Activated T-cell treated with anti-CD3 and anti-CD28 coated beads for 1 hour (primary cell): ENCODE measurements at regions not wholly inside any gene's neighbourhood (a gene's known extent, or its start where the extent isn't known, plus 50 kb on each side); places are given as distances from the start of the nearest gene placed in this dataset.
A peak's percentile ranks its signal among the peaks of the same experiment; 100 is the strongest.
"Not testable (repeated sequence)": the region's sequence is repeated elsewhere in the genome, so short reads cannot be mapped to it uniquely, and the experiment has no call there.

Source experiments
- DNase-seq: peaks from one replicate; pipeline ENCODE4 v3.0.0-alpha.2; 2020; ENCODE audit warnings: low read depth

GRCh38 chr10:128178302-128178958, 52.2 kb upstream of the MKI67 start:
- DNase-seq, result peak; percentile 18

GRCh38 chr10:128180843-128181242, 54.6 kb upstream of the MKI67 start:
- no peak for DNase-seq

- DNase-seq, result no peak
These were observed 59.4 kb upstream of the MKI67 start for GRCh38 chr10:128185627-128186026.

GRCh38 chr10:128186959-128187787, 61.0 kb upstream of the MKI67 start:
- DNase-seq, result peak; percentile 17

- no peak for DNase-seq
These were observed 61.6 kb upstream of the MKI67 start for GRCh38 chr10:128187788-128188185.

DNA sequence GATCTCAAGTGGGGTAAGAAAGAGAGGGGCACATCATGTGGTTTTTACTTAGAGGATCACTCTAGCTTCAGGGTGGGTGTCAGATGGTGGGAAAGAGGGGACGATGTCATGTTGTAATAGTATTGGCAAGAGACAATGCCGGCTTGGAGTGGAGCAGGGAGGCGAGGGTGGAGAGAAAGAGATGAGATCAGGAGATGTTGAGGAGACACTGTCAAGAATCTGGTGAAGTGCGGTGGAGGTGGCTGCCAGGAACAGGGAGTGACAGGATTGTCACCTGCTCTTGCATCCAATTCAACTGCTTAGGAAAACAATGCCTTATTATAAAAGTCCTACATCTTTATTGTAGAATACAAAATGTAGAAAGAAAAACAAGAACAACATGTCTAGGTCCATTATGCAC, 63.0 kb upstream of the MKI67 start:
- no peak for DNase-seq

GRCh38 chr10:128191847-128192246, 65.6 kb upstream of the MKI67 start:
- no peak for DNase-seq

- DNase-seq, result not testable (repeated sequence)
These were observed 75.6 kb upstream of the MKI67 start for GRCh38 chr10:128201826-128202225.

DNA sequence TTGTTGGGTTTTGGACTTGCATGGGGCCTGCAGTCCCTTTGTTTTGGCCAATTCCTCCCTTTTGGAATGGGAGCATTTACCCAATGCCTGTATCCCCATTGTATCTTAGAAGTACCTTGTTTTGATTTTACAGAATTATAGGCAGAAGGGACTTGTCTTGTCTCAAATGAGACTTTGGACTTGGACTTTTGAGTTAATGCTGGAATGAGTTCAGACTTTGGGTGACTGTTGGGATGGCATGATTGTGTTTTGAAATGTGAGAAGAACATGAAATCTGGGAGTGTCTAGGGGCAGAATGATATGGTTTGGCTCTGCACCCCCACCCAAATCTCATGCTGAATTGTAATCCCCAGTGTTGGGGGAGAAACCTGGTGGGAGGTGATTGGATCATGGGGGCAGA, 76.8 kb upstream of the MKI67 start:
- no peak for DNase-seq

GRCh38 chr10:128205591-128205990, 79.4 kb upstream of the MKI67 start:
- not testable (repeated sequence) for DNase-seq

- DNase-seq, result no peak
These were observed 80.5 kb upstream of the MKI67 start for GRCh38 chr10:128206676-128207075.

- no peak for DNase-seq
These were observed 83.6 kb upstream of the MKI67 start for GRCh38 chr10:128209862-128210214.

DNA sequence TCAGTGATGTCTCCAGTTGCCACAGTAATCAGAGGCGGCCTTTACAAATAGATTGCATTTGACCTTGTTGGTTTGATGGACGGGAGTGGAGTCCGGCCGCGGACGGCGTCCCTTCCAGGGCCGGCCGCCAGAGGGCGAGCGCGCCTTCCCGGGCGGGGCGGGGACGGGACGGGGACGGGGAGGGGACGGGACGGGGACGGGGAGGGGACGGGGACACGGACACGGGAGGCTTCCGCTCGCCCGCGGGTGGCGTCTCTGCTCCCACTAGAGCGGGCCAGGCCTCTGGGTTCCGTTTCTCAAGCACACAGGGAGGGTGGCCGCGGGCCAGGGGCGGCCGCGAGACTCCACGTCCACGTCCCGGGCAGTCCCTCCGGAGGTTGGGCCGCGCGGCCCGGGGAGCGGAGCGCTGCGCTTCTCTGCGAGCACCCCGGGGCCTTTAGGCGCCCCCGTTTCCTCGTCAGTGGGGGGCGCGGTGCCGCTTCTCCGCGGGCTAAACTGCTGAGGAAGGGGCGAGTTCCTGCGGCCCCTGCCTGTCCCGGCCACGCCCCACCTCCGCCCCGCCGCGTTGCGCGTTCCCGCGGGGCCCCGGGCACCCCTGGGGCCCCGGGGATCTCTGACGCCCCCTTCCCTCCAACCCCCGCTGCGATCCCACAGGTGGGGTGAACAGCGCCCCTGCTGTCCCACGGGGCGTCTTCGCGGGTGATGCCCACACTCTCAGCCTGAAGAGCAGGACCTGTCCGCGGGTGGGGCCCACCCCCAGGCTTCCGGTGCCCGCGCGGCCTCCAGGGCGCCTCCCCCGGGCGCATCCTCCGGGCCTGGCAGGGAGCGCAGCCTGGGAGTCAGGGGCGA, 84.2 kb upstream of the MKI67 start:
- peak; percentile 63 for DNase-seq

GRCh38 chr10:128211064-128211504, 84.9 kb upstream of the MKI67 start:
- no peak for DNase-seq

- DNase-seq, result peak; percentile 73
These were observed 85.9 kb upstream of the MKI67 start for GRCh38 chr10:128211953-128212727.

GRCh38 chr10:128213156-128213555, 86.9 kb upstream of the MKI67 start:
- DNase-seq, result no peak

- DNase-seq, result no peak
These were observed 89.5 kb upstream of the MKI67 start for GRCh38 chr10:128215733-128216132.

DNA sequence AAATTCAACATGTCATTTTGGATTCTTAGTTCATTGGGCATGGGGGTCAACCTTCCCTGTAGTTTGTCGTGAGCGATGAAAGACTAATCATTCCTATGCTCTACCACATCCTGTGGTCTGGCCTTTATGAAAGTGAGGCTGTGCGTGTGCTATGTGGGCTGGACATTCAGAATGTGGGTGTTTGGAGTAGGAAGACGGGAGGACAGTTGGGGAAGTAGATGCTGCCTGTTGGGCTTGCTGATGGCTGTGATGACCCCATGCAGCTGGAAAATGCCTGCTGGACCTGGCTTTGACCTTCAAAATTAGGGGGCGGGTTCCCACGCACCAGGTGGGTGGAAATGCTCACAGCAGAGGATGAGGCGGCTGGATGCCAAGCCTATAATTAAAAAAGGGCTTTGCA, 90.9 kb upstream of the MKI67 start:
- DNase-seq, result no peak

GRCh38 chr10:128218161-128218560, 91.9 kb upstream of the MKI67 start:
- DNase-seq, result no peak

DNA sequence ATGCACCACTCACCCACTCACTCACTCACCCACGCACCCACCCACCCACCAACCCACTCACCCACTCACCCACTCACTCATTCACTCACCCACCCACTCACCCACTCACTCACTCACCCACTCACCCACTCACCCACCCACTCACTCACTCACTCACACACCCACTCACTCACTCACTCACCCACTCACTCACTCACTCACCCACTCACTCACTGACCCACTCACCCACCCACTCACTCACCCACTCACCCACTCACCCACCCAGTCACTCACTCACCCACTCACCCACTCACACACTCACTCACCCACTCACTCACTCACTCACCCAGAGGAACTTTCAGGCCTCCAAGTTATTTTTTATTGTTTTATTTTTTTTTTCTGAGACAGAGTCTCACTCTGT, 93.1 kb upstream of the MKI67 start:
- DNase-seq, result no peak

DNA sequence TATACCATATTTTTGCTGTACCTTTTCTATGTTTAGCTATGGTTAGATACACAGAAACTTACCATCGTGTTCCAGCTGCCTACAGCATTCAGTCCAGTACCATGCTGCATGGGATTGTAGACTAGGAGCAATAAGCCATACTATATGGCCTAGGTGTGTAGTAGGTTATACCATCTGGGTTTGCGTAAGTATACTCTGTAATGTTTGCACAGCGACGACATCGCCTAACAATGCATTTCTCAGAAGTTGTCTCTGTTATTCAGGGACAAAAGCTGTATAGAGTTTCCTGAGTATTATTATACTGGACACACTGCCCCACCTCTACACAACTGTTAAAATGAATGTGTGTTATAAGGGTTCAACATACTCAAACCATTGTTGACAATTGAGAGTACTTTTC, 93.8 kb upstream of the MKI67 start:
- DNase-seq, result no peak

DNA sequence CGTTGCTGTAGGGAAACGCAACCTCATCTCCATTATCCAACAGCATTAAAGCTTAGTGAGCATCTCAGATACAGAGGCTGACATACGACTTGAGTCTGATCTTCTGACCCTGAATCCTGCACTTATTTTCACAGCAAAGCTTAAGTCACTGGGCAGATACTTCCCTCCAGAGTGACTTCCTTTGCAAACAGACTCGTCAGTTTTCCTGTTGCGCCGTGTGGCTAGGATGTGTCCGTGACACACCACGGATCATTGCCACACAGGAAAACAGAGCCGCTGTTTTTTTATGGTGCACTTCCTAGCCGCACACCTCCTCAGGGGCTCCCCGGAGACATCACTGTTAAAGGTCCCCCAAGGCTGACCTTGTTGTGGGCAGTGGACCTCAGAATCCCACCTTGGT, 94.9 kb upstream of the MKI67 start:
- DNase-seq, result no peak
